HG02763 (cell line): ENCODE measurements at regions not wholly inside any gene's neighbourhood (a gene's known extent, or its start where the extent isn't known, plus 50 kb on each side); places are given as distances from the start of the nearest gene placed in this dataset.

Source experiments
- ATAC-seq: cut with Tn5 transposase; IDR thresholded peaks from one replicate; pipeline ENCODE4 v1.9.1; 2021; ENCODE audit warnings: mild to moderate bottlenecking, moderate library complexity; ENCODE audit not compliant: unreplicated experiment

- ATAC-seq = no peak
These were observed 224.6 kb upstream of the RAB4A start for GRCh38 chr1:229046251-229046853.

- ATAC-seq = no peak
These were observed 223.6 kb upstream of the RAB4A start for GRCh38 chr1:229047161-229047839.

GRCh38 chr1:229047840-229048620 lies 222.9 kb upstream of the RAB4A start:
- ATAC-seq = no peak

DNA sequence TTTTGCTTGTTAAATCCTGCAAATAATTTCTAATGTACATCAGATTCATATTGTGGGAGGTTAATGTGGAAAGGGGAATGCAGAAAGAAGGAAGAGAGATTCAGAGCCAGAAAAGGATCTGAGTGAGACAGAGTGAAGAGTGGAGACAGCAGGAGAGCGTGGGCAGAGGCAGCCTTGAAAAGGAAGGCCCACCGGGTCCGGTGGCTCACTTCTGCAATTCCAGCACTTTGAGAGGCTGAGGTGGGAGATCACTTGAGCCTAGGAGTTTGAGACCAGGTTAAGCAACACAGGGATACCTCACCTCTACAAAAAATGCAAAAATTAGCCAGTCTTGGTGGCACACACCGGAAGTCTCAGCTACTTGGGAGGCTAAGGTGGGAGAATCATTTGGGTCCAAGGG lies 222.0 kb upstream of the RAB4A start:
- no peak for ATAC-seq

DNA sequence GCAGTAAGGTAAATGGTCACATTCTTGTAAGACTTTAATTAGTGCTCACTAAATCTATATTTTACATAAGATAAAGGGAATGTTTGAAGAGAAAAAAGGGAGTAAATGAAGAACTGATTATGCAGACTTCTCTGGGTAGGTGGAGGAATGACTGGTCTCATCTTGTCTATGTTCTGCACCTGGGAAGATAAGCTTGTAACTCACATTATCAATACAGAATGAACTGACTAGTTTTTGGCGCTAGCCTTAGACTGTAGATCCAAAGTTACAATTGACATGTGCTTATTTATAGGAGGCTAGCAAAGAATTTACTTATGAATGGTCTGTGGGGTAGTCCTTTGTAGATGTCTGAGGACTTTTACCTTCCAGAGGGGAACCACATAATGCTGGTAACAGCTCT lies 214.9 kb upstream of the RAB4A start:
- ATAC-seq = no peak

GRCh38 chr1:229058111-229058561 lies 212.8 kb upstream of the RAB4A start:
- no peak for ATAC-seq

- ATAC-seq = no peak
These were observed 212.2 kb upstream of the RAB4A start for GRCh38 chr1:229058729-229059128.

DNA sequence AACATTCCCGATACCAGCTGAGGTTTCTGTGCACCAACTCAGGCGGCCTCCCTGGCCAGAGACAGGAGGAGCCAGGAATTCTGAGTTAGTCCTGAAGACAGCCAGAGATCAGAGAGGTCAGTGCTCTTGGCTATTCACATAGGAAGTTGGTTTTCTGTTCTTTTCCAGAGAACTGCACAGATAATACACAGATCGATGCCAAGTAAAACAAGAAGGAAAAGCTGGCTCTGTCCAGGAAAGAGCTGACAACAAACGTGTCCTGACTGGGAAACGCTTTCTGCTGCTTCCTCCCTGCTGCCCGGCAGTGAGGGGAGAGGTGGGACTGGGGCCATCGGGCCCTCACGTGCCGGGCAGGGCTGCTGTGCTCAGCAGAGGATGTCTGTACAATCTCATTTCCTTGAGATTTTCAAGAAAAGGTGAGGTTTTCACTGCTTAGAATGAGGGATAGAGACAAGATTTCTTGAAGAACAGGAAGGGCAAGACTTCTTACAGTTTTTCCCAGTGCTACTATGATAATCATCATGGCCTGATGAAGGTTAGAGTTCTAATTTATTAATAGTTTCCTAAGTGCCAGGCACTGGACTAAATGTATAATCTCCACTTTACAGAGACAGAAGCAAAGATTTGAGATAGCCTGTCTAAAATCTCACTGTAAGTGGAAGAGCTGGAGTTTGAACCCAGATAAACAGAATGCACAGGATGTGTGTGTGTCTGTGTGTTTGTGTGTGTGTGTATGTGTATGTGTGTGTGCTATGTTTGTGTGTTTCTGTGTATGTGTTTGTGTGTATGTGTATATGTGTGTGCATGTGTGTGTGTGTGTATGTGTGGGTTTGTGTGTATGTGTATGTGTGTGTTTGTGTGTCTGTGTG lies 211.0 kb upstream of the RAB4A start:
- no peak for ATAC-seq

DNA sequence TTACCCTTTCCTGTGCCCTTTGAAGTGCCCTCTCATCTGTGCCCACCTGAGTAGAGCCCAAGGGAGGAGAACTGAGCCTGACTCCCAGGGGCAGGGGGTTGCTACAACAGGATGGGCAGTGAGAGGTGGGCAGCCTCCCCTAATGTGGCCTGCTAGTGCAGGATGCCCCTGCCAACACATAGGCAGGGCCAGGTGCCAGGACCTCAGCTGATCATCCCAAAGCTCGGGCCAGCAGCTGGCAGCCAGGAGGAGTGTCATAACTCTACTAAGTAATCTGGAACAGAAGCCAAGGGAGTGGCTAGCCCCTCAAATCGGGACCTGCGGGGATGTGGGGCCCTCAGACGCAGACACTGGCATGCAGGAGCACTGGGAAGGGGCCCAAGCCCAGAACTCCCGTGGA lies 208.8 kb upstream of the RAB4A start:
- ATAC-seq = no peak

- no peak for ATAC-seq
These were observed 207.6 kb upstream of the RAB4A start for GRCh38 chr1:229063154-229063773.

DNA sequence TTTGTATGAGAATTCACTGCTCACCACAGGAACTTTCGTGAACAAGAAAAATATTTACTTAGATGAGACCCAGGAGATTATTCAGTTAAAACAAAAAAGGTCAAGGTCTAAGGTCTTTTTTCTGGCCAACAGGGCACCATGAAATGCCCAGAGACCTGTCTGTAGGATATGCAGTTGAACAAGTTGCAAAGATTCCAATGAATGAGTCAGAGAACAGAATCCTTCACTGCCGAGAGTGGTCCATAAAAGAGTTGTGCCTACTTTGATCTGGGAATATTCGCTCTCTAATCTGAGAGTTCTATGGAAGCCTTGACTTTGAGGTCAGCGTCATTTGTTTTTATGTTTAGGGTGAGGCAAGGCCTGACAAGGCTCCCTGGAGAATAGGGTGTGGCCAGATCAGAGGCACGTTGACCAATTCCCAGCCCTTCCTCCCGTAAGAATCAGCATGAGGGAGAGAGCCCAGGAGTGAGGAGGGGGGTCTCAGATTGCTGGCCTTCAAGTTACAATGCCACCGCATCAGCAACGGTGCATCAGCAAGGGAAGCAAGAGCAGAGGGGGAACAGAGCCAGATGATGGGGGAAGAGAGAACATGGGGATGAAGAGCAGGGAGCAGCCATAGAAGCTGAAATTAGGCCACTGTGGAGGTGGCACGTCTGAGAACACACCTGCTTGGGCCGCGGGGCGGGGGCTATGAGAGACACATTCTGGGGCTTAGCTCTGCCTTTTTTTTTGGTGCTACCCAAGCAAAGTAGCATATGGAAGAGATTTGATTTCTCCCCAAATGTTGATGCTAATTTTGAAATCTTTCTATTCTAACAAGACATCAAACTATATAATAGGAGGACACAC lies 206.4 kb upstream of the RAB4A start:
- no peak for ATAC-seq

DNA sequence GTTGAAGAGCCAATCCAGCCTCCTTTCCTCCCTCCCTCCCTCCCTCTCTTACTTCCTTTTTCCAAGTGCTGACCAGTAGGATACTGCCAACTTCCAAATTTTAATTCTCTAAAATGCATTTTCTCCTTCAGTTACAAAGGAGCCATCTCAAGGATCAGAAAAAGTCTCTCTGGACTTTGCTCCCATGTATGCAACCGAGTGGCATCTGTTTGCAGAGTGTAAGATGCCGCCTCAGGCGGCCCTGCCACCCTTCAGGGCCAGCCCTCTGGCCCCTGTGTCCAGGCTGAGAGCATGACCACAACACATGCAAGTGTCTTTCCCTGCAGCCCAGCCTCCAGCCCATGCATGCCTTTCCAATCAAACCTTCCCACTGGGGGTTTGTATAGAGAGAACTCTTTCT lies 205.3 kb upstream of the RAB4A start:
- no peak for ATAC-seq

DNA sequence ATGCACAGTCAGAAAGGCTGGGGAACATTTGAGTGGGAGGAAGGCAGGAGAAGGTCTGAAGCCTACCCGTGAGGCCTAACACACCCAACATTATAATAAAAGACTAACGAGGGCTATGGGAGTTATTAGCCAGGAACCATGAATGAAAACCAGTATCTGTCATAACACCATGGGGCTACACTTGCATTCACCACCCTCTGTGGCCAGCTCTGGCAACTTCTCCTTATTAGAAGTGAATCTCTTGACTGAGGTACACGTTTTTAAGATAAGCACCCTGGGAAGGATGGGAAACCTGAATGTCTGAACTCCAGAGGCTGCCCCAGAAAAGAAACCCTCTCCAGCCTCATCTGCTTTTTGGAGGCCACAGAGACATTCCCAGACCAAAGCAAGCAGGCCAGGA lies 204.3 kb upstream of the RAB4A start:
- no peak for ATAC-seq

DNA sequence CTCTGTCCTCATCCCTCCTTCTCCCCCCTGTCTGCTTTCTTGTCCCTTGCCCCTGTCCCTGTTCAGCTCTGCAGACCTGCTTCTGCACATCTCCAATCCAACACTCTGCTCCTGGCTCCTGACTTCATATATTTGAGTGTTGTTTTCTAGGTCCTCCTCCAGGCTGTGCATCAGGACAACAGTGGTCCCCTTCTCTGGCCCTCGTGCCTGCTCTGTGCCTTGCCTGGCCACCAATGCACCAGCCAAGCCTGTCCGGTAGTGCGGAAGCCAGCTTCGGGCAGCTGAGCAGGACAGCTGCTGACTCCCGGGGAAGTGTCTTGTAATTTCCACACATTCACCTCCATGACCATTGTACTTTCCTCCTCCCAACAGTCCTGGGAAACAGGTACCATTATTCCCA lies 203.4 kb upstream of the RAB4A start:
- ATAC-seq = no peak

- no peak for ATAC-seq
These were observed 202.5 kb upstream of the RAB4A start for GRCh38 chr1:229068270-229068987.

DNA sequence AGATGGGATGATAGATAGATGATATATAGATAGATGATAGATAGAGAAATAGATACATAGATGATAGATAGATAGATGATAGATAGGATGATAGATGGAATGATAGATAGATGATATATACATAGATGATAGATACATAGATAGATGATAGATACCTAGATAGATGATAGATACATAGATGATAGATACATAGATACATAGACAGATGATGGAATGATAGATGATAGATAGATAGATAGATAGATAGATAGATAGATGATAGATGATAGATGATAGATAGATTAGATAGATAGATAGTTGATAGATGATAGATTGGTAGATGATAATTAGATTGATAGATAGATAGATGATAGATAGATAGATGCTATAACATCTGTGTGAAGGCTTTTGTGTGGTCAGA lies 201.7 kb upstream of the RAB4A start:
- ATAC-seq = no peak

DNA sequence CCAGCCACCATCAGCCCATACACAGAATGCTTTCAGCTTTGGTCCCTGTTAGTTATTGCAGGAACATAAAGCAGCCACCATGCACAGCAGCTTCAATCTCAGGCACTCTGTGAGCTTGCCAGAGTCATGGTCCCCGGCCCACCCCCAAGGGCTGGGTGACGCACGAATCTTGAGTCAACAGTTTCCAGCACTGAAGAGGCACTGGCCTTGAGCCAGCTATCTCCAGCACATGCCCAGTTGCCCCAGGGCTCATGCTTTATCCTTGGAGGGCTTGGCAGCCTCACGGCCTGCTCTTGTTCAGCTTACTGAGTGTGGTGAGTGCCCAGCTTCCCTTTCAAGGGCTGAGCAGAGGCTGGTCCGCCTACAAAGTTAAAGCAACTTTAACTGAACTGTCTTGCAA lies 200.7 kb upstream of the RAB4A start:
- ATAC-seq = no peak

- no peak for ATAC-seq
These were observed 197.7 kb upstream of the RAB4A start for GRCh38 chr1:229073251-229073650.

DNA sequence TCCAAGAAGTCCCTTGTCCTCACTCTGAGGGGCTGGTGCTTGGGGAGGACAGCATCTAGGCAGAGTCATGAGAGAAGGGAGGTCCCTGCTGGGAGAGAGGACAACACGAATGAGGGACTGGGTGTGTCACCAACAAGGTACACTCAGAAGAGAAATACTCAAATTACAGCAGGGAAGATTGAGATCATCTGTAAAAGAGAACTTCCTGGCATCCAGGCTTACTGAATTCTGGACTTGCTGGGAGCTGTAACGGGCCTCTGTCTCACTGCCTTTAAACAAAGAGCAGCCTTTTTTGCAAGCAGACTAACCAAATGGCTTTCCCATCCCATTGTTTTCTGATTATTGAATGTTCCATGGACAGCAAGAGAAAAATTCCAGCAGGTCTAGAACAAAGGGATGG lies 195.7 kb upstream of the RAB4A start:
- no peak for ATAC-seq
